SK-N-MC (cell line): ENCODE measurements at regions not wholly inside any gene's neighbourhood (a gene's known extent, or its start where the extent isn't known, plus 50 kb on each side); places are given as distances from the start of the nearest gene placed in this dataset.

ENCODE experiments used
- EZH2 ChIP-seq: fragments of 200-600 bp; sonication (generic); IDR thresholded peaks from one replicate; pipeline ENCODE4 v1.6.1; 2017; ENCODE audit warnings: antibody characterized with exemption
- POLR2AphosphoS5 ChIP-seq: IDR thresholded peaks from 2 replicates; pipeline ENCODE4 v1.6.1; 2012; ENCODE audit warnings: mild to moderate bottlenecking, low read depth, low read length, borderline replicate concordance

DNA sequence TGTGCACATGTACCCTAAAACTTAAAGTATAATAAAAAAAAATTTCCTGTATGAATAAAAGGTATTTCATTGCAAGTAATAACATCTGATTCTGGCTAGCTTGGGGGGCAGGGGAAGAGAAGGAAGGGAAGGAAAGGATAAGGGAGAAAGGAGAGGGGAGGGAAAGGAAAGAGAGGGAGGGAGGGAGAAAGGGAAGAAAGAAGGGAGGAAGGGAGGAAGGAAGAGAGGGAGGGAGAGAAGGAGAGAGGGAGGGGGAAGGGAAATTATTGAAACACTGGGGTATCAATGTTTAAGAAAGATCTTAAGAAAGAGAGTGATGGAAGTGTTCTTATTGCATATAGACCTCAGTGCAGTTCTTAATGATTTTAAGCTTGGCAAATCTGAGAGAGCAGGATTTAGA, 129.8 kb upstream of the ZNF366 start:
- TF ChIP-seq EZH2: no peak
- no peak for TF ChIP-seq POLR2AphosphoS5
